Stimulated activated CD8-positive, alpha-beta memory T cell treated with anti-CD3 and anti-CD28 coated beads, Interleukin-15, amount 100 ng/mL, for 1 hour (primary cell): ENCODE measurements at regions not wholly inside any gene's neighbourhood (a gene's known extent, or its start where the extent isn't known, plus 50 kb on each side); places are given as distances from the start of the nearest gene placed in this dataset.
"Not testable (repeated sequence)": the region's sequence is repeated elsewhere in the genome, so short reads cannot be mapped to it uniquely, and the experiment has no call there.

Experiments used
- DNase-seq: peaks from one replicate; pipeline ENCODE4 v3.0.0-alpha.2; 2020; ENCODE audit warnings: low read depth

GRCh38 chr5:152456815-152457443, 51.9 kb upstream of the NMUR2 start:
- DNase-seq: no peak

GRCh38 chr5:152462021-152462721, 57.1 kb upstream of the NMUR2 start:
- no peak for DNase-seq

DNA sequence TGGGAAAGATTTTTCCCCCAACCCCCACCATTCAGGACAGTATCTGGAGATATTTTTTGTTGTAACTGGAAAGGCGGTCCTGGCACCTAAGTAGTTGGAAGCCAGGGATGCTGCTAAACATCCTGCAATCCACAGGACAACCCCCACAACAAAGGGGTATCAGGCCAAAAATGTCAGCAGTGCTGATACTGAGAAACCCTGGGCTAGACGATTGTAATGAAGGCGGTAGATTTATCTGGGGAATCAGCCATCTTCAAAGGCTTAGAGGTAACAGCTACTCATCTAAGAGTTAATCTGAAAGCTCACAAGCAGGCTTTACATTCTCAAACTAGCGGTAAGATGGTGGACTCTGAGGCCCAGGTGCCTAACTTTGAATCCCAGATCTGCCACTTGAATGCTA, 59.0 kb upstream of the NMUR2 start:
- DNase-seq: no peak

DNA sequence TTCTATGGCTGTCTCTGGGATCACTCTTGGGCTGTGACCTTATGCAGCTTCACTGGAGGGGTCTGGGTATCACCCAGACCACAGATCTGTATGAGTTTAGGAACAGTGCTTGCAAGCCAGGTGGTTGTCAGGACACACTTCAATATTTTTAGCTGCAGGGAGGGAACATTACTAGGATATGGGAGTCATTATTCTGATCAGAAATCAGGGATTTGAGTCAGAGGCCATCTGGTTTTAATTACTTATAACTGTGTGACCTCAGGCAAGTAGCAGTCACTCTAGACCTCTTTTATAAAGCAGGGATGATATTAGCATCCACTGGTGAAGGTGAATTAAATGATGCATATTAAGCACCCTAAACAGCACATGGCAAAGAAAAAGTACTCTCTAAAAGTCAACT, 60.1 kb upstream of the NMUR2 start:
- DNase-seq: no peak

DNA sequence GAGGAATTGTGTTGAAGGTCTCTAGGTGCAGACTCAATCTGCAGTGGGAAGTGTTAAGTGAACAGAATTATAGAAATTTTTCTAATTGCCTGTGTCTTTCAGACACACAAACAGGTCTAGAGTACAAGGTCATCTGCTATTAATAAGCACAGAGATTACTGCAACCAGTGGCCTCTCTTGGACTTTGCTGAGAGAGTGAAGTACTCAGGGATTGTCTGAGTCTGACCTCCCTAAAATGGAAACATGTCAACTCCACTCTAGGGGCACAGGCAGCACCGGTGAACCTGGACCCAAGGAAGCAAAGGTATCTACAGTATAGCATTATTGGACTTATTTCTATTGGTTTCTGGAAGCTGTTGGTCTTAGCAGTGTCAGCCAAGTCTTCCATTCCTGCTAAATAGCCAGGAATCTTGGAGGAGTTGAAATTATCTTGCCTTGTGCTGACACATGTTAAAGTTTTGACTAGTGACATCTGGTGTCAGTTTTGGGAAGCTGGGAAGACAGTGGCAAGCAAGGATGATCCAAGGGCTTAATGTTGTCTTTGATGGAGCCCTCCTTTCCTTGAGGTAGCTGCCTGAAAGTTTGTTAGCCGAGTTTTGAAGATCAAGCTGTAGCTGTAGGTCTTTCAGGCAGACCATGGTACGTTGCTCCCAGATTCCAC, 61.1 kb upstream of the NMUR2 start:
- no peak for DNase-seq

DNA sequence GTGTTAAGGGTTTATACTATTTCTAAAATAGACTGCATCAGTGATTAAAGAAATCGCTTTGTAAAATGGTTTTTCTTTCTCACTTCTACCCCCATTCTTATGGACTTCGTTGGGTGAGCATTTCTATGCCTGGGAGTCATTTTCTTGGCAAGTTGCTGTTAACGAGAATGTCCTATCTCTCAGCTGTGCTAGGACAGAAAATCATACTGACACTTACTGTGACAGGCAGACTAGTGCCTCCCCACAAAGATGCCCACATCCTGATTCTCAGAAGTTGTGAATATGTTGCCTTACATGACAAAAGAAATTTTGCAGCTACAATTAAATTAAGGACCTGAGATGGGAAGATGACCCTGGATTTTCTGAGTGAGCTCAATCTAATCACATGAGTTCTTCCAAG, 65.1 kb upstream of the NMUR2 start:
- no peak for DNase-seq

GRCh38 chr5:152472083-152472482, 67.0 kb upstream of the NMUR2 start:
- DNase-seq: no peak

GRCh38 chr5:152474961-152475360, 69.9 kb upstream of the NMUR2 start:
- no peak for DNase-seq

DNA sequence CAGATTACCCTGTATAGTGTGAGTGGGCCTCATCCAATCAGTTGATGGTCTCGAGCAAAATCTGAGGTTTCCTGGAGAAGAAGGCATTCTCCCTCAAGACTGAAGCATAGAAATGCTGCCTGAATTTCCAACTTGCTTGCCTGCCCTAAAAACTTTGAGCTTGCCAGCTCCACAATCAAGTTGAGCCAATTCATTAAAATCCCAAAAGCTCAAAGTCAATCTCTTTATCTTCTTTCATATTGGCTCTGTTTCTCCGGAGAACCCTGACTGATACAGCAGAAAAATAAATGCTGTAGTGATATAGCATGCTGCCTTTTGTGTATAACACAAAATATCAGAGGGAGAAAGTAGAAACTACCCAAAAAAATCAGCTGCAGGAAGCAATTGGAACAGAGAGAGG, 72.5 kb upstream of the NMUR2 start:
- DNase-seq: no peak

DNA sequence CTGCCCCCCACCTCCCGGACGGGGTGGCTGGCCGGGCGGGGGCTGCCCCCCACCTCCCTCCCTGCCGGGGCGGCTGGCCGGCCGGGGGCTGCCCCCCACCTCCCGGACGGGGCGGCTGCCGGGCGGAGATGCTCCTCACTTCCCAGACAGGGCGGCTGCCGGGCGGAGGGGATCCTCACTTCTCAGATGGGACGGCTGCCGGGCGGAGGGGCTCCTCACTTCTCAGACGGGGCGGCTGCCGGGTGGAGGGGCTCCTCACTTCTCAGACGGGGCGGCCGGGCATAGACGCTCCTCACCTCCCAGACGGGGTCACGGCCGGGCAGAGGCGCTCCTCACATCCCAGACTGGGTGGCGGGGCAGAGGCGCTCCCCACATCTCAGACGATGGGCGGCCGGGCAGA, 74.8 kb upstream of the NMUR2 start:
- not testable (repeated sequence) for DNase-seq

DNA sequence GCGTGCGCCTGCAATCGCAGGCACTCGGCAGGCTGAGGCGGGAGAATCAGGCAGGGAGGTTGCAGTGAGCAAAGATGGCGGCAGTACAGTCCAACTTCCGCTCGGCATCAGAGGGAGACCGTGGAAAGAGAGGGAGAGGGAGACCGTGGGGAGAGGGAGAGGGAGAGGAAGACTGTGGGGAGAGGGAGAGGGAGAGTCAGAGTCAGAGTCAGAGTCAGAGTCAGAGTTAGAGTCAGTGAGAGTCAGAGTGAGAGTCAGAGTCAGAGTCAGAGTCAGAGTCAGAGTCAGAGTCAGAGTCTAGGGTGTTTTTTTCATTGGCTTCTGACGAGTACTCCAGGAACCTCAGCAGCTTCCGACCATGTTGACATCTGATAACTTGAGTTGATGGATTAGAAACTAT, 75.6 kb upstream of the NMUR2 start:
- DNase-seq: not testable (repeated sequence)

DNA sequence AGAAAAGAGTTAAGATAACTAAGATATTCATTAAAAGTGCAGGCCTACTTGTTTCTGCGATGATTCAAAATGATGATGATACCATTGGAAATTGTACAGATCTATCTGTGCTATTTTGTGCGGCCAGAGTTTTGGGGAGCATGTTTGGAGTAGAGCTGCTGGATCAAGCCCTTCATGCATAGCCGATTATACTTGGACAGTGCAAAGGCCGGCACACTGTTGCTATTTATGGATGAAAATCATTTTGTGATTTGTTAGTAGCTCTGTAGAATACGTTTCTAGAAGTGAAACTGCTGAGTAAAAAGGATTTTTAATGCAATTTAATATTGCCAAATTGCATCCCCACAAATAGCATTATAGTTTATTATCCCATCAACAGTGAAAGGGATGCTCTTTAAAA, 82.1 kb upstream of the NMUR2 start:
- no peak for DNase-seq

DNA sequence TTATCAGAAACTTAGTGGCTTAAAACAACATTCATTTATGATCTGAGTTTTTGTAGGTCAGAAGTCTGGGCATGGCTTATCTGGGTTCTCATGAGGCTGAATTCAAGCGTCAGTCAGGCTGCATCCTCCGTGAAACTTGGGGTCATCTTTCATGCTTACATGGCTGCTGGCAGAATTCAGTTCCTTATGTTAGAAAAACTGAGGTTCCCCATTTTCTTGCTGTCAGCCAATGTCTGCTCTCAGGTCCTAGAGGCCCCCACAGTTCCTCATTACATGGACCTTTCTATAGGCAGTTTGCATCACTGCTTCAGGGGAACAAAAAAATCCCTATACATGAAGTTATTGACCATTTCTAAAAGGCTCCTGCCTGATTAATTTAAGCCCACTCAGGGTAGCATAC, 83.8 kb upstream of the NMUR2 start:
- no peak for DNase-seq

DNA sequence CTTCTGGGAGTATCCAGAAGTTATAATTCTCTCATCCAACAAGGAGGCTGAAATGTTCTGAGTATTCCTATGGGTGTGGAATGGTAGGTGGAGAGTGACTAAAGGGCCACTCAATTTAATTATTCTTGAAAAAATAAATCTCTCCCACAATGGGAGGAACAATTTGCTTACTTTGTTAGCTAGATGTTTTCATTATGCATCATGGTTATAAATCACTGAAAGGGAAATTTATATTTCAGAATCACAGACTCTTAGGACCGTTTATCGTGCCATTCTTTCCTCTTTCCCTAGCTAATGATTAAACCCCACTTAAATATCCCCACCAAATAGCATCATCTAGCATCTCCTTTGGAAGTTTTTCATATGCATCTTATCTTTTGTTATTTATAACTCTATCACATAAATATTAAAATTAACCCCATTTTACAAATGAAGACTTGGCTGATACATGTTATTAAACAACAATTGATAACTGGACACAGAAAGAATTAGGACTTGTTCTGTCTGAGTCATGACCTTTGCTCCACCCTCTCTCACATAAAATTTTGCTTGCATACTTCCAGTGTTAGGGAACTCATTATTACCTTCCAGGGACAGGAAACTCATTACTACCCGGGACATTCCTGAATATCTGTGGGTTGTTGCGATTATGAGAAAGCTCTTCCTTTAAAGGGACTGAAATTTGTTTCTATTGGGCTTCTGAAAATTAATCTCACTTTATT, 94.9 kb upstream of the NMUR2 start:
- DNase-seq: no peak

DNA sequence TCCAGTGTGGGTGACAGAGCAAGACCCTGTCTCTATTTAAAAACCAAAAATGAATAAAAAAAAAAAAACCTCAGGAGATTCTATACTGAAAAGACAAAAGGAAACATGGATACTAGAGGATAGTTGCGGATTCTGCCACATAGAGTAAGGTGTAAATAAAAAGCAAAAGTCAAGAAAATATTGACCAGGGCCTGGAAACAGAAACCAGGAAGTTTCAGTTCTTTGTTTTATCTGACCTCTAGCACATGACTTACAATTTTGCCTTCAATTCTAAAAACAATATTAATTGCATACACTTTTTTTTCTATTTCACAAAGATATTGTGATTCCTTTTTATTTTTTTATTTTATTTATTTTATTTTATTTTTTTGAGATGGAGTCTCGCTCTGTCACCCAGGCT, 96.2 kb upstream of the NMUR2 start:
- DNase-seq: no peak

DNA sequence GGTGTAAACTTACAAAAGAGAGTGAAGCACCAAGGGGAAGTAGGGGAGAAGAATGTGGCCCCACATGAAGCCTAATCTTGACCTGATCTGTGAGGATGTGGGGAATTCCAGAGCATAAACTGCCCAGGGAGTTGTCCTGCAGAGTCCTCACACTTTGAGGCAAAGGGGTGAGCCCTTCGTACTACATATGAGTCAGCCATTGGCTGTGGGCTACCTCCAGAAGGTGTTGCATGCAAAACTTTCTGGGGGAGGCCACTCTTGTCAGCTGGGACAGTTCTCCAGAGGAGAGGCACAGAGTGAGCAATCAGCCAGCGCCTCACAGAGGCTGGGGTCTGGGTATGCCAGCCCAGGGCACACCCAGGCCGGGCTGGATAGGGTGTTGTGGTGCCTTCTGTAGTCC, 98.1 kb upstream of the NMUR2 start:
- DNase-seq: no peak

DNA sequence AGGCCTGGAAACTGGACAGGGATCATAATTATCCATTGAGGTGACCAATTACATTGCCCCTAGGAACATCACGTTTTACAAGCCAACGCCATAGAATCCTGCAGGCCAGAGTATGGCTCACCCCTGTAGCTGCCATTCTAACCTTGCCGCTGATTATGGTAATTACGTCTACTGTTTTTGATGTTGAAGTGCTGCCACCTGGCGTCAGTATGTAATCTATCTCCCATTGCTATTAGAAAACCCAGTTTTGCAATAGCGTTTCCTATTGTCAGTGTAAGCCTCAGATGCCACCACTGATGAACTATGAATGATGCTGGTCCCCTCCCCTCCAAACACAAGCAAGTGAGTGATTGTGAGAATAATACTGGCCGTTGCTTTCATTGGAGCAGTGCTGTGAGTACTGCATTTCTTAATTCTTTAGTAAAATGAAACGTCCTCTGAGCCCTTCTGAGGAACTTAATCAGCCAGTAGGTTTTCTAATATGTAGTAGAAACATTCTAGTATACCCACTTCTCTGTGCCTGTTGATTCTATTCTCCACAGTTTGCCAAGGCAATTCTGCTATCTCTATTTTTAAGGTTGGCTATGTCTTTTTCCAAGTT, 100.5 kb upstream of the NMUR2 start:
- no peak for DNase-seq

- no peak for DNase-seq
Measured at GRCh38 chr5:152511120-152511519, 106.0 kb upstream of the NMUR2 start.

- DNase-seq: no peak
Measured at GRCh38 chr5:152511531-152512132, 106.6 kb upstream of the NMUR2 start.

DNA sequence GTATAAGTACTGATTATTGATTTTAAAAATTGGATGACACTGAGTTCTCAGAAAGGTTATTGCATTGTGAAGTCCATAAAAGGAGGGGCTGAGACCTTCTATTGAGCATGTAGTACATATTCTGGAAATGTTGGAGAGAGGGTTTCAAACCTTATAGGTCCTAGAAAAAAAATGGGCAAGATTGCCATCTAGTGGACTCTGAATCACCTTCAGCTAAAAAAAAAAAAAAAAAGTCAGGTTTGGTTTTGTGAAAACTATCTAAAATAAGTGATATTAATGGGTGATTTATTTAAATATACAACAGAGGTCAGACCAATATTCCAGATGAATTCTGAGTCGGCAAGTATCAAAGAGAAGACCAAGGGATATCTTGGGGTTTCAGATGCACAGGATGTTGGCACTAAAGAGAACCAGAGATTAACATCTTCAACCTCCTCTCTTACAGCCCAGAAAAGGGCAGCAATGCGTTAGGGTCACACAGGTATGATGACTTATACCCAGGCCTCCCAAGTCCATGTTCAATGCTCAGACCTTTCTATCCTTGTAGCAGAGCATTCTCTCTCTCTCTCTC, 109.8 kb upstream of the NMUR2 start:
- no peak for DNase-seq

DNA sequence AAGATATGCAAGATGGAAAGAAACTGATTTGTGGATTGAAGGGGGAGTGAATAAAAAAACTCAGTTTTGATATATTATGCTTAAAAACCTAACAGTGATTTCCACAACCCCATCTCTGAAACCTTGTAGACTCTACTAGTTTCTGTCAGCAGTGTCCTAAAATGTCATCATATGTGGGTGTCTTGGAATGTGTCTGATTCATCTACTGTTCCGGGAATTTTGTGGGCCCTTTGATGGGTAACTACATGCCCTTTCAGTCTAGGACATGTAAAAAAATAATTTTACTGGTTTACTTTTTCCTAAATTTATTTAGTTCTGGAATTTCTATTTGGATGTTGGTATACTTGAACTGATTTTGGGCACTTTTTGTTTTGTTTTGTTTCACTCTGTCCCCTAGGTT, 118.9 kb upstream of the NMUR2 start:
- no peak for DNase-seq
